ENCODE measurements at regions not wholly inside any gene's neighbourhood (a gene's known extent, or its start where the extent isn't known, plus 50 kb on each side); places are given as distances from the start of the nearest gene placed in this dataset.

DNA sequence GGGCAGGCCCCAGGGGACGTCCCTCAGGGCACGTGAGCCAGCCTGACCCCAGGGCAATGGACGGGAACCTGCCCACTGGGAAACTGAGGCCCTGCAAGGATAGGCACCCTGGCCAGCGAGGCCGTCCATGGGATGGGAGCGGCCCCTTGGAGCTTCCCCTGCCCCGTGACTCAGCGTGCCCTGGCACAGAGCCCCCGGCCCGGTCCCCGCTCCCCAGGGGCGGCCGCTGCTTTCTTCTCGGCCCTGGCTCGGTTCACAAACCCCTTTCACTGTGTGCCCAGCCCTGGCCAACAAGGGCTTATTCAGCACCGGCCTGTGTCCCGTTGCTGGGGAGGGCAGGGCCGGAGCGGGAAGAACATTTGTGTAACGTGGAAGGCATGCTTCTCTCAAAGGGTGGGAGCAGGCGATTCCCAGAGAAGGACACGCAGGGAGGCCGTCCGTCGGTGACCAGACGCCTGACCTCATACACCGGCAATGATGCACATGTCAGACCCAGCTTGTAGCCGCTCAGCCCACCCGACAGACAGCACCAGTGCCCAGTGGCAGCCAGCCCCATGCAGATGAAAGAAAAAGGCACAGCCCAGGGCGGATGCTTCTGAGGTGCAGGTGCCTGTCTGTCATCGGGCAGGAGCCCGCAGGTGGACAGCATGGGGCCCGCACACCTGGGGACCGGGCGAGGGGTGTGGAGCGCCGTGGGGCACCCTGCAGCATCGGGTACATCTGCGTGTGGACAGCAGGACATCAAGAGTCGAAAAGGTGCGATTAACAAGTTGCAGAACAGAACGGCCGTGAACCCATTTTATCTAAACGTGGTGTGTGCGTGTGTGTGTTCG, 94.5 kb downstream of the PDGFA start:
- H3K36me3 Mint-ChIP-seq (ENCODE audit: low read depth): no peaks in the 10 kb centered on the region
- H3K27ac Mint-ChIP-seq: no peak overlapping the region
- H3K4me1 Mint-ChIP-seq (ENCODE audit: low read depth): no peaks in the 10 kb centered on the region
- H3K9me3 Mint-ChIP-seq: no peaks in the 10 kb centered on the region
- H3K4me3 Mint-ChIP-seq: no peak overlapping the region
- no peaks in the 10 kb centered on the region for H3K27me3 Mint-ChIP-seq

DNA sequence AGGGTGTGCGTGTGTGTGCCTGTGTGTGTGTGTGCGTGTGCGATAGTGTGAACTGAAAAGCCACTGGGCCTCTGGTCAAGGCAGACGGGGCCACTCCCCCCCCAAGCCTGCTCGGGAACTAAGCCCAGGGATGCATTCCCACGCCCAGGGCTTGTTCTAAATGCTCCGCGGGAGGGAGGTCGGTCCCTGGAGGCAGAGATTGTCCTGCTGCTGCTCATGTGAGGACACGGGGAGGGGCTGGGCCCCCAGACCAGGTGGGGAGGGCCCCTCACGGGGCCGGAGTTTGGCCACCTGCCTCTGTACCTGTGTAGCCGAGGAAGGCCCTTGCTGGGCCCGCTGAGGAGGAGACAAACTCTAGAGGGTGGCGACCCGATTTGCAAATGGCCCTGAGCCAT, 93.9 kb downstream of the PDGFA start:
- Mint-ChIP-seq H3K36me3 (ENCODE audit: low read depth) (no peaks in the 10 kb centered on the region), H3K4me3 (no peak overlapping the region), H3K27me3 (no peaks in the 10 kb centered on the region), H3K9me3 (no peaks in the 10 kb centered on the region), H3K4me1 (ENCODE audit: low read depth) (no peaks in the 10 kb centered on the region), H3K27ac (no peak overlapping the region)

DNA sequence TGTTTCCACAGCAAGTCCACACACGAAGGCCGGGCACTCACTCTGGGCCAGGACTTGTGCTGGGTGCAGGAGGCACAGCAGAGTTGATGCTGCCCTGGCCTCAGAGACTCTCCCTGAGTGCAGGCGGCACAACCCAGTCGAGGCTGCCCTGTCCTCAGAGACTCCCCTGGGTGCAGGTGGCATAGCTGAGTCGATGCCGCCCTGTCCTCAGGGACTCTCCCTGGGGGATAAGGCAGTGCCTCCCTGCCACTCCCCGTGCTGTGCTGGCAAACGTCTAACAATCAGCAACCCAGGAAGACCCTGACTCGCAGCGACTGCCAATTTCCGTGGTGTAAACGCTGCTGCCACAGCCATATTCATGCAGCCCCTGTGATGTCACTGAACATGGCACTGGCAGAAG, 93.1 kb downstream of the PDGFA start:
- Mint-ChIP-seq H3K36me3 (ENCODE audit: low read depth) (no peaks in the 10 kb centered on the region), H3K27ac (no peak overlapping the region), H3K9me3 (no peaks in the 10 kb centered on the region), H3K4me1 (ENCODE audit: low read depth) (no peaks in the 10 kb centered on the region), H3K27me3 (no peaks in the 10 kb centered on the region), H3K4me3 (no peak overlapping the region)

DNA sequence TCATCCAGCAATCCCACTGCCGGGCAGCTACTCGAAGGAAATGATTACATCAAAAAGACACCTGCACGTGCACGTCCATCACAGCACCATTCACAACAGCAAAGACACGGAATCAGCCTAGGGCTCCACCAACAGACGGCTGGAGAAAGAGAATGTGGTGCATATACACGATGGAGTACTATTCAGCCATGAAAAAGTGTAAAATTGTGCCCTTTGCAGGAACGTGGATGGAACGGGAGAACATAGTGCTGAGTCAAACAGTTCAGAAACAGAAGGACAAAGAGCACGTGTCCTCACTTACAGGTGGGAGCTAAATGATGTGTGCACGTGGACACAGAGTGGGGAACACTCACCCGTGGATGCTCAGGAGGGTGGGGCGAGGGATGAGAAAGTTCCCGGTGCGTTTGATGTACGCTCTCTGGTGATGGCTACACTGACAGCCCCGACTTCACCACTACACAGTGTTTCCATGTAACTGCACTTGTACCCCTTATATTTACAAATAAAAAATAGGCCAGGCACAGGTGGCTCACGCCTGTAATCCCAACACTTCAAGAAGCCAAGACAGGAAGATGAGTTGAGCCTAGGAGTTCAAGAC, 92.0 kb downstream of the PDGFA start:
- Mint-ChIP-seq H3K4me3 (no peak overlapping the region), H3K9me3 (no peaks in the 10 kb centered on the region), H3K27me3 (no peaks in the 10 kb centered on the region), H3K4me1 (ENCODE audit: low read depth) (no peaks in the 10 kb centered on the region), H3K36me3 (ENCODE audit: low read depth) (no peaks in the 10 kb centered on the region), H3K27ac (no peak overlapping the region)

DNA sequence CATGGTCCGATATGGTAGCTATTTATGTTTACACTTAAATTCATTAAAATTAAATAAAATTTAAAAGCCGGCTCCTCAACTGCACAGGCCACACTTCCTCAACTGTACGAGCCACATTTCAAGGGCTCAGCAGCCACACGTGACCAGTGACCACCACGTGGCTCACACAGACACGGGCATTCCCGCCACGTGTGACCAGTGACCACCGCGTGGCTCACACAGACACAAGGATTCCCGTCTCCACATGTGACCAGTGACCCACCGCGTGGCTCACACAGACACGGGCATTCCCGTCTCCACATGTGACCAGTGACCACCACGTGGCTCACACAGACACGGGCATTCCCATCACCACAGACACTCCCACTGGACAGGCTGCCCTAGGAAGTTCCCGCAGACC, 91.3 kb downstream of the PDGFA start:
- no peak overlapping the region for H3K4me3 Mint-ChIP-seq
- H3K36me3 Mint-ChIP-seq (ENCODE audit: low read depth): no peaks in the 10 kb centered on the region
- H3K9me3 Mint-ChIP-seq: no peaks in the 10 kb centered on the region
- no peaks in the 10 kb centered on the region for H3K4me1 Mint-ChIP-seq (ENCODE audit: low read depth)
- no peak overlapping the region for H3K27ac Mint-ChIP-seq
- no peaks in the 10 kb centered on the region for H3K27me3 Mint-ChIP-seq

DNA sequence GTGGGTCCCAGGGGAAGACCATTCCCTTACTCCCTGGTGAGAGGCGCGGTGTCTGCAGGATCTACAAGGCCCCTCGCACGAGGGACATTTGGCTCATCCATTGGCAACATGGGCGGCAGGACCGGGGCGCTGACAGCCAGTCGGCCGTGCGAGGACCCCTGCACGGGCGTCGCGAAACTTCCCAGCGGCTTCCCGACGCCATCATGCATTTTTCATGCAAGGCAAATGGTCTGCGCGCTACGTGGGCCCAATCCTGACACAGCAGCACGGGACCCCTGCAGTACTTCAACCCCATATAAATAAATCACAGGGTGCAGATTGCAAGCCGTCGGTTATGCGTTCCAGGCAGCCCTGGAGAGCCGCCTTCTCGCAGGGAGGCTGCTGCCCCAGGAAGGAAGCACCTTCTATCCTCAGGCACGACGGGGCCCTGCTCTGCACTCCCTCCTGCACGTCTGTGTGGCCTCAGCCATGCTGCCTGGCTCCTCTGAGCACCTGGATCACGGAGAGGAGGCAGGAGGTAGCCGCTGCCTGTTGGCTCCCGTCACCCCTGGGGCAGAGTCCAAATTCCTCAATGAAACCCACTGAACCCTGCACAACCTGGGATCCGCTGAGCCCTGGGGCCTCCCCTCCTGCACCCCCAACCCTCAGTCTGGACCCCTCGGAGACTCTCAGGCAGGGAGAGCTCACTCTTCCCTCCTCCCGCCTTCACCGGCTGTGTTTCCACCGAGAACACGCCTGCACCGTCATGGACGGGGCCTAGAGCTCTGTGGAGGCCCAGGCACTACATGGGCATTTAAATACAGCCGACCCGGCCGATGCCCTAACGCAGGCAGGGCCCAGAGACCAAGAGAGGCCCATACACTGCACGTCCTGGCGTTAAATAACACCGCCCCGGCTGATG, 90.5 kb downstream of the PDGFA start:
- H3K4me1 Mint-ChIP-seq (ENCODE audit: low read depth): no peaks in the 10 kb centered on the region
- H3K9me3 Mint-ChIP-seq: no peaks in the 10 kb centered on the region
- no peaks in the 10 kb centered on the region for H3K27me3 Mint-ChIP-seq
- H3K4me3 Mint-ChIP-seq: no peak overlapping the region
- no peak overlapping the region for H3K27ac Mint-ChIP-seq
- no peaks in the 10 kb centered on the region for H3K36me3 Mint-ChIP-seq (ENCODE audit: low read depth)

DNA sequence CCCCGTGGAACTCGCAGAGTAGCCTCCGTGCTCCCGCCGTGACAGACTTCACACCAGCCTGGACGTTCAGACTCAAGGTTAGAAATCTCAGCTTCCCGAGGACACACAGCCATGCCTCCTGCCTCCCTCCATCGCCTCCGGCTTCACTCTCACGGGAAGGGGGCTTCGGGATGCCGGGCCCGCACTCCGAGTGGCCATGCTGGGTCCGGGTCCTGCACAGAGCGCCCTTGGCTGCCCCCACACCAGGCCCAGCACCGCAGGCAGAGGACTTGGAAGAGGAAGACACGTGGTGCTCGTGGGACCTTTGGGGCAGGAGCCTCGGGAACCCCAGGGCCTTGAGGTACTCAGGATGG, 89.8 kb downstream of the PDGFA start:
- H3K27ac Mint-ChIP-seq: no peak overlapping the region
- no peaks in the 10 kb centered on the region for H3K36me3 Mint-ChIP-seq (ENCODE audit: low read depth)
- no peak overlapping the region for H3K4me3 Mint-ChIP-seq
- no peaks in the 10 kb centered on the region for H3K4me1 Mint-ChIP-seq (ENCODE audit: low read depth)
- H3K27me3 Mint-ChIP-seq: no peaks in the 10 kb centered on the region
- H3K9me3 Mint-ChIP-seq: no peaks in the 10 kb centered on the region

DNA sequence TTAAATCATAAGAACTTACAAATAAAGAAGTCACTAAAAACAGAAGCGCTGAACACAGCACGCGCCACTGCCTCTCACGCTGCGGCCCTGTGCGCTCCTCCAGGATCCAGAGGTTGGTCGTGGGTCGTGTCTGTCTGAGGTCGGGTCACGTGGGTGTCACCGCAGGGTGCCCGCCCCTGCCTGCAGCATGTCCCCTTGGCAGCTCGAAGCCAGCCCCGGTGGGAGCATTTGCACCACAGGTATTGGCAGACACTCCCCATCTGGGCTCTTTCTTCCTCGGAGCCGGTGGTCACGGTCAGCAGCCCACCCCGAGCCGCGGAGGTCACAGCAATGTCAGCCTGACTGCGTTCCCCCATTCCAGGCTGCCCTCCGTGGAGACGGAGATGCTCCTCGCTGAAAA, 88.6 kb downstream of the PDGFA start:
- Mint-ChIP-seq H3K36me3 (ENCODE audit: low read depth) (no peaks in the 10 kb centered on the region), H3K27me3 (no peaks in the 10 kb centered on the region), H3K9me3 (no peaks in the 10 kb centered on the region), H3K27ac (no peak overlapping the region), H3K4me3 (no peak overlapping the region), H3K4me1 (ENCODE audit: low read depth) (no peaks in the 10 kb centered on the region)

DNA sequence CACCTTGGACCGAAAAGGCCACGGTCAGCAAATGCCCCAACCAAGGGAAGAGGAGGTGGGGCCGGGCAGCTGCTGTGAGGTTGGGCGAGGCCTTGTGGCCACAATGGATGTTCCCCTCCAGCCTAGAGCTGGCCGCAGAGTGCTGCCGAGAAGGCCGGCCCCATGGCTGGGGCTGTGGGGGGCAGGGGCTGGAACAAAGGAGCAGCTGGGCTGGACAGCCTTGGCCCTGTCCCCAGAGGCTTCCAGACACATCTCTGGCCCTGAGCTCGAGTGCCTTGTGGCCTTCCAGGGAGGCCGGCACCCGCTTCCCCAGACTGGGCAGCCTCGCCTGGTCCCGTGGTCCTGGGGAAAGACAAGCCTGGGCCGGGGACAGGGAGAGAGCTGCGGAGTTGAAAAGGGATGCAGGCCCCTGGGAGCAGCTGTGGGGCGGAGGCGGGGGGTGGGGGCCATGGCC, 88.0 kb downstream of the PDGFA start:
- no peak overlapping the region for H3K4me3 Mint-ChIP-seq
- H3K27ac Mint-ChIP-seq: no peak overlapping the region
- H3K9me3 Mint-ChIP-seq: no peaks in the 10 kb centered on the region
- H3K36me3 Mint-ChIP-seq (ENCODE audit: low read depth): no peaks in the 10 kb centered on the region
- no peaks in the 10 kb centered on the region for H3K27me3 Mint-ChIP-seq
- H3K4me1 Mint-ChIP-seq (ENCODE audit: low read depth): no peaks in the 10 kb centered on the region

DNA sequence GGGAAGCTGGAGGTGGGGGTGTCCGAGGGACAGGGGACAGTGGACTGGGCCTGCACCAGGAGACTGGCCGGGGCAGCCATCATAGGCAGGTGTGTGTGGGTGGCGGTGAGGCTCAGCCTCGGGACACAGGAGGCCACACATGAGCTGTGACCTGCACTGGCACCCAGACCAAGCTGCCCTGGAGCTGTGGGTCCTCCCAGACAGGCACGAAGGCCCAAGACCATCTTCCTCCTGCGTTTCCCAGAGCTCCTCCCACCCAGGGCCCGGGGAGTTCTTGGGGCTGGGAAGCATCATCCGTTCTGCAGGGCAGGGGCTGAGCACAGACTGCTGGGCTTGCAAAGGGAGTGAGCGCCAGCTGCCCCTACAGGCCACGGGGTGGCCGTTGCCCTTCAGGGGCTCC, 87.4 kb downstream of the PDGFA start:
- H3K36me3 Mint-ChIP-seq (ENCODE audit: low read depth): no peaks in the 10 kb centered on the region
- no peaks in the 10 kb centered on the region for H3K4me1 Mint-ChIP-seq (ENCODE audit: low read depth)
- no peak overlapping the region for H3K27ac Mint-ChIP-seq
- H3K9me3 Mint-ChIP-seq: no peaks in the 10 kb centered on the region
- H3K27me3 Mint-ChIP-seq: no peaks in the 10 kb centered on the region
- H3K4me3 Mint-ChIP-seq: no peak overlapping the region

DNA sequence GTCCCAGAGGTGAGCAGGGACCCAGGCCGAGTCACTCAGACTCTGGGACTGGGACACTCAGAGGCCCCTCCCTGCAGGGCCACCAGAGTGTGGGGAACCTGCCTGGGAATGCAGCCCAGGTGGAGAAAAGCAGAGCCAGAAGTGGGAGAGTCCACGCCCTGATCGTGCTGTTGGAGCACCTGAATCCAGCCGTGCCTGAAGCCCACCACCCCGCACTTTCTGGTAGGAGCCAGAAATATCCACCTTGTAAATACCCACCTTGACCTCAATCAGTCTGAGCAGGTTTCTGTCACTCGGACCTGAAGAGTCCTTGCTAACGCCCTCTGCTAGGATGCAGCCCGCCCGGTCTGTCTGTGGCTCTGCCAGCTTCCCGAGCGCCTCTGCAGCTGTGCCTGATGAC, 86.7 kb downstream of the PDGFA start:
- Mint-ChIP-seq H3K9me3 (no peaks in the 10 kb centered on the region), H3K4me3 (no peak overlapping the region), H3K27ac (no peak overlapping the region), H3K36me3 (ENCODE audit: low read depth) (no peaks in the 10 kb centered on the region), H3K4me1 (ENCODE audit: low read depth) (no peaks in the 10 kb centered on the region), H3K27me3 (no peaks in the 10 kb centered on the region)

DNA sequence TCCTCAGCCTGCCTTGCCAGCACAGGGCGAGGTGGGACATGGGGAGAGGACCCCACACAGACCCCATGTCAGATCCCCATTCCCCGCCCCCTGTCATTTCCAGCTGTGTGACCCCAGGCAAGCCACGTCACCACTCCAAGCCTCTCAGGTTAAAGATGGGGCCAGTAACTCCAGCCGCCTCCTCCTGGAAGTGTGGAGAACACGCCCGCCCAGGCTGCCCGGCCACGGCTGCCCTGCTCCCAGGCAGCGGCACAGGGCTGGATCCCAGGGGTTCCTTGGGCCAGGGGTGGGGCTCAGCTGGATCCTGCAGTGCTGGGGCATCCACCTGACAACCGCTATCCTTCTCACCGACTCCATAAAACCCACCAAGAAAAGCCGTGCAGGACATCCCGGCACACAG, 86.1 kb downstream of the PDGFA start:
- Mint-ChIP-seq H3K4me1 (ENCODE audit: low read depth) (no peaks in the 10 kb centered on the region), H3K9me3 (no peaks in the 10 kb centered on the region), H3K4me3 (no peak overlapping the region), H3K27me3 (no peaks in the 10 kb centered on the region), H3K36me3 (ENCODE audit: low read depth) (no peaks in the 10 kb centered on the region), H3K27ac (no peak overlapping the region)

DNA sequence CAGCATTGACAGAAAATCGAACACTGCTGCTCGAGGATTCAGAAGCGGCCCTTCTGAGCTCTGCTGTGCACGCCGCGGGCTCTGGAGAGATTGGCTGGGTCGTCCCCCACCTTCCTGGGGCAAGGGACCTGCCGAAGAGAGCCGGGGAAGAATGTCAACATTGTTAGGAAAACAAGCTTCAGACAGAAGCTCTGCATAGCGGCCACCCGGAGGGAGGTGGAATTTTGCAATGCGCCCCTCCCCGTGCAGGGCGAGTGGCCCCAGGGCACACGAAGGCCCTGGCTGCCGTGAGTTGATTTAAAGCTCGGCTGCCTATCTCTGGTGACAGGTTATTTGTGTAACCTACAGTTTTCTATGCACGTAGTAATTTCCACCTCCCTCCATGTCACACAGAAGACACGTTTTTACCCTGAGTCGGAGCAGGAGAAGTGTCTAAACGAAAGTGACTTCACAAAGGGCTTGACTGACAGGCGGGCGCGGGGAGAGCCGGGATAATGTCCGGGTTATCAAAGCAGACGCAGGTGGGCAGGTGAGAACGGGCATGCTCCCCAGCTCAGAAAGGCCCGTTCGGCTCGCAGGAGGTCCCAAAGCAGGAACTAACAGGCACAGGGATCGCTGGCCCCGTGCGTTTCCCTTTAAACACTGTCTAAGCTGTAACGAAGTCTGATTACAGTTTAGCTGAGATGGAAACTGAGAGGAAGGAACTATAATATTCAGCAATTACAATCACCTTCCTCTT, 84.6 kb downstream of the PDGFA start:
- no peaks in the 10 kb centered on the region for H3K4me1 Mint-ChIP-seq (ENCODE audit: low read depth)
- H3K9me3 Mint-ChIP-seq: no peaks in the 10 kb centered on the region
- no peak overlapping the region for H3K27ac Mint-ChIP-seq
- H3K27me3 Mint-ChIP-seq: no peaks in the 10 kb centered on the region
- no peaks in the 10 kb centered on the region for H3K36me3 Mint-ChIP-seq (ENCODE audit: low read depth)
- no peak overlapping the region for H3K4me3 Mint-ChIP-seq

DNA sequence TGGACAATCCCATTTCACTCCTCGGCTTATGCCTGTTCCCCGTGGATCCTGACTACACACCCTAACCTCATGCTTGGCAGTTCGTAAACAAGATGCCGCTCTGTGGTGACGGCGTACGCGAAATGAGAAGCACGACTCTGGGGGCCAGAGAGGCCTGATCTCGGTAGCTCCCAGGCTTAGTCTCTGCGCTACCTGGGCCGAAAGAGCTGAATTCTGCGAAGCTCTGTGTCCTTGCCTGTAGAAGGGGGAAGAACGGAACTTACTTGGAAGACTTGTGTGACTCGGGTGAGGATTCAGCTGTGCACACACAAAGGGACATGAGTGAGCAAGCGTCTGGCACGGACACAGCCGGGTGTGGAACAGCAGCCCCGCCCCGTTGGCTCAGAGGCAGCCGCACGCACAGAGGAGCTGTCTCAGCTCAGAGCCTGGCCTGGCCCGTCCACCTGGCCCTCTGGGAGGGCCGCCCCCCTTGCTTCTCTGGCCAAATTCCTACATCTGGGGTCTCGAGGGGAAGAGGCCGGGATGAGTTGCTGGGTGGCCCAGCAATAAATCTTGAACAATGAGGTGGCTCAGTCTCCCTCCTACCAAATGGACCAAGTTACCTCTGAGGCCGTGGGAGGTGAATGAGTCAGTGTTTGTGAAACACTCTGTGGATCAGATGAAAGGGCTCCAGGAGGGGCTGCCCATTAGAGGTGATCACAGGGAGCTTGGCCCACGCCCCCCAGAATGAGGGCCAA, 83.8 kb downstream of the PDGFA start:
- Mint-ChIP-seq H3K27ac (no peak overlapping the region), H3K4me1 (ENCODE audit: low read depth) (no peaks in the 10 kb centered on the region), H3K36me3 (ENCODE audit: low read depth) (no peaks in the 10 kb centered on the region), H3K4me3 (no peak overlapping the region), H3K9me3 (no peaks in the 10 kb centered on the region), H3K27me3 (no peaks in the 10 kb centered on the region)

Measured in stimulated activated naive CD8-positive, alpha-beta T cell treated with anti-CD3 and anti-CD28 coated beads, Interleukin-15, Interleukin-2, amounts not matched to agents 100 ng/mL and 50 ng/mL, for 24 hours (primary cell).